Transverse colon (tissue), 3 donors: ENCODE measurements at regions not wholly inside any gene's neighbourhood (a gene's known extent, or its start where the extent isn't known, plus 50 kb on each side); places are given as distances from the start of the nearest gene placed in this dataset.

Source experiments
- CTCF ChIP-seq, 5 experiments: fragments of 200-600 bp in 3 of 5; fragments of 450-650 bp in 2 of 5; sonication (generic) in 3 of 5; IDR thresholded peaks; 1 replicate in 2 of 5; 2 replicates in 3 of 5; pipeline ENCODE4 v1.5.1; 2016 to 2017; ENCODE audit warnings: antibody characterized with exemption in 5 of 5, inconsistent platforms in 3 of 5, mild to moderate bottlenecking in 2 of 5, moderate library complexity in 1 of 5
- POLR2A ChIP-seq: fragments of 450-650 bp; IDR thresholded peaks from one replicate; pipeline ENCODE4 v1.6.1; 2016; ENCODE audit warnings: antibody characterized with exemption, mild to moderate bottlenecking, moderate library complexity

DNA sequence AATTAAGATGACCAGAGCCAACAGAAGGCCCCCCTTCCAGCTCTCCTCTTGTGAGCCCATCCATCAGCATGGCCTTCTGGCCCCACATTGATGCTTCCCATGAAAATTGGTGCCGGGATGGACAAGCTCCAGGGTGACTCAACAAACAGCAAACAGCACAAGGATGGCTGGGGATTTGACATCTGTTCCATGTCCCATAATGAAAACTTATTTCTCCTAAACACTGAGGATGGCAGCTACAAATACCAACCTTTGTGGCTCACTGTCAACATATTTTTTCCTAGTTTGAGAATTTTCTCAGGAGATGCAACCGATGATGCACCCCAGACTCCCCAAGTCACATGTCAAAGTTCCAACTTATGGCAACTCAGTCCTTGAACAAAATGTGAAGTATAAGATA, 169.6 kb upstream of the SIX2 start:
- no peak for TF ChIP-seq CTCF (IDR thresholded peaks at IDR 0.05)
- no peak for TF ChIP-seq POLR2A
